ENCODE measurements at regions not wholly inside any gene's neighbourhood (a gene's known extent, or its start where the extent isn't known, plus 50 kb on each side); places are given as distances from the start of the nearest gene placed in this dataset.
"Not testable (repeated sequence)": the region's sequence is repeated elsewhere in the genome, so short reads cannot be mapped to it uniquely, and the experiment has no call there.

- DNase-seq, result no peak
Measured at GRCh38 chr20:57091748-57092111, 174.7 kb downstream of the BMP7 start.

GRCh38 chr20:57092112-57092899, 174.1 kb downstream of the BMP7 start:
- no peak for DNase-seq

GRCh38 chr20:57092900-57093530, 173.4 kb downstream of the BMP7 start:
- no peak for DNase-seq

DNA sequence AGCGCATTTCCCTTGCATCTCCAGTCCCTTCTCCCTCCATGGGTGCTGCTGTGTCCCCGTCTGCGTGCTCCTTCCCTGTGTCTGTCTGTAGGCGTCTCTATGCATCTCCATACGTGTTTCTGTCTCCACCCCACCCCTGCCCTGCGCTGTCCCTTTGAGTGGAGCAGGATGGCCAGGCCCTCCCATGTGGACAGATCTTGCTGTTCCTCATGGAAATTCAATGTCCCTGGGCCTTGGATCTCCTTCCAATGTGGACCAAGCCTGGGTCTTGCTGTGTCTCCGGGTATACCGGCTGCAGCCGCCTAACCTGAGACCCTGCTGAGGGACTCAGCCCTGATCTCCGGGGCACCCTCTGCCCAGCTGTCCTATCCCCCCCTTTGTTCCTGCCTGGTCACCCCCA, 172.7 kb downstream of the BMP7 start:
- DNase-seq, result no peak

- DNase-seq, result no peak
Measured at GRCh38 chr20:57094252-57094891, 172.1 kb downstream of the BMP7 start.

GRCh38 chr20:57094991-57095390, 171.4 kb downstream of the BMP7 start:
- DNase-seq, result no peak

DNA sequence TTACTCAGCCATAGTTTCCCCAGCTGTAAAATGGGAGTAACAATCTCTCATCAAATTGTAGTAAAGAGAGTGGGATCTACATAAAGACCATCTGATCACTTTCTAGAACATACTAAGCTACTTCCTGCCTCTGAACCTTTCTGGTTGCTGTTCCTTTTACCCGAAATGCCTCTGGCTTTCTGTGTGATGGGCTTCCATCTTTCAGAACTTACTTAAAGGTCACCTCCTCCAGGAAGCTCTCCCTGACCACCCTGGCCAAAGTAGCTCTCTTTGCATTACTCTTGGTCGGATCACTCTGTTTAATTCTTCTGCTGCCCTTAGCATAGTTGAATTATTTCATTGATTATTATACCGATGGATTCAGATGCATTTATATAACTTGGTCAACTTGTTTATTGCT, 171.0 kb downstream of the BMP7 start:
- DNase-seq, result no peak

DNA sequence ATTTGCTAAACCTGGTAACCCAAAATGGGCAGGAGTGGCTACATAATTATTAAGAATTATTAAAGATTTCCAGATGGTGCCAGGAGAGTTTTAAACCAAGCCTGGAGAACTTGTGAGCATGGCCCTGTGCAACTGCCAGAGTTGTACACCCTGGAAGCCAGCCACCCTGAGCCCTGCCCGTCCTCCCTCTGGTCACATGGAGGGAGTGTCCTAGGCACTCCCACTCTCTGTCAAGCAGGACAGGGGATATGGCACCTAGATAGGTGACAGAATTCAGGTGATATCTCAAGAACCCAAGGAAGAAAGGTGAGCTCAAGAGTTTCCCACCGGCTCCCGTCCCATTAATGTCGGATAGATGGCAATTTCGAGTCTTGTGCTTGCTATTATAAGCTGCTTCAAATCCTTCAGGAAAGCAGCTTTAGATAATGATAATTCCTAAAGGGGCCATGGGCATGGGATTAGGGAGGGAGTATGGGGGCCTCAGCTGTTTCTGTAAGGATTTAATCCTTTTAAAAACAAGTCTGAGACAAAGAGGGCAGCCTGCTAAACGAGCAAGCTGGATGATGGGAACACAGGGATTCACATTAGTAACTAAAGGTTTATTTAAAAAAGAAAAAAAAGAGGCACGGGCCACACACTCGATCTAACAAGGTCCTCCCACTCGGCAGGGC, 169.1 kb downstream of the BMP7 start:
- no peak for DNase-seq

DNA sequence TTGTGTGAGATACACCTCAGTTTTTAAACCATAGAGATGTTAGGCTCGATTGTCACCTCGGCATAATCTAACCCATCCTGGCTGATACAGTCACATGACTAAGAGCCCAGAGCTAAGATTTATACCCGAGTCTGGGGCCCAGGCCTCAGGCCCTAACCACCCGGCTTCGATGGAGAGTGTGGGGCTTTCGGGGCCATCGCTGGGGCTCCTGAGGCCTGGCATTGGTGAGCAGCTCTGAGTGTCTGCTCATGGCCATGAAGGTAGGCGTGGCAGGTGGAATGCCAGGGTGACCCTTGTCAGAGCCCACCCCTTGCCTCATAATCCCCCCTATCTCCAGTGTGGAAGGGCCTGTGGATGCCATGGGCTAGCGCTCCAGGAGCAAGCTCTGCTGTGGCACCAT, 164.3 kb downstream of the BMP7 start:
- no peak for DNase-seq

DNA sequence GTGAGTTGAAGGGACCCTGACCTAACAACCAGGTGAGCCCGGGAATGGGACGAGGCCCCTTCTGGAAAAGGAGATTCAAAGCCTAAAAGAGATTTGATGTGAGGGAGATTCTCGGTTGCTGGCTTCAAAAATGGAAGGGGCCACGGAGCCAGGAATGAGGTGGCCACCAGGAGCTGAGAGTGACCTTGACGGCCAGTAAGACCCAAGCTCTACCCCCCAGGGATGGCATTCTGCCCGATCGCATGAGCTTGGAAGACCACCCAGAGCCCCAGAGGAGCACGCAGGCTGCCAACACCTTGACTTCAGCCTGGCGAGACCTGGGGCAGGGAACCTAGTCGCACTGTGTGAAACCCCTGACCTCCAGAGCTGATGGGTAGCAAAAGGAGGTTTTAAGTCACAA, 163.9 kb downstream of the BMP7 start:
- DNase-seq, result no peak

GRCh38 chr20:57103146-57103800, 163.2 kb downstream of the BMP7 start:
- DNase-seq, result no peak

DNA sequence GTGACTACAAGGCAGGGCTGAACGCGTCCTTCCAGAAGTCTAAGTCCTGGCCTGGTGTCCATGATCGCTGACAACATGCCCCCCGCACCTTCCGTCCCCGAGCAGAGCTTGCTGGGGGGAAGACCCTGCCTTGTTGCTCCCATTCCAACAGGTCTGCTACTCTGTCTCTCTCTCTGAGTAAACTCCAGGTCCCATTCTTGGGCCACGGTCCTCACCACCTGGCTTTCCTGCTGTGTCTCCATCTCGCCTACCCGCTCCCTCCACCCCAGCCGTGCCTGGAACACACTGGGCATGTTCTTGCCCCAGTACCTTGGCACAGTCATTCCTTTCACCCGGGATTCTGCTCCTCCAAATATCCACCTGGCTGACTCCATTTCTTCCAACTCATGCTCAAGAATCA, 162.3 kb downstream of the BMP7 start:
- DNase-seq, result no peak

DNA sequence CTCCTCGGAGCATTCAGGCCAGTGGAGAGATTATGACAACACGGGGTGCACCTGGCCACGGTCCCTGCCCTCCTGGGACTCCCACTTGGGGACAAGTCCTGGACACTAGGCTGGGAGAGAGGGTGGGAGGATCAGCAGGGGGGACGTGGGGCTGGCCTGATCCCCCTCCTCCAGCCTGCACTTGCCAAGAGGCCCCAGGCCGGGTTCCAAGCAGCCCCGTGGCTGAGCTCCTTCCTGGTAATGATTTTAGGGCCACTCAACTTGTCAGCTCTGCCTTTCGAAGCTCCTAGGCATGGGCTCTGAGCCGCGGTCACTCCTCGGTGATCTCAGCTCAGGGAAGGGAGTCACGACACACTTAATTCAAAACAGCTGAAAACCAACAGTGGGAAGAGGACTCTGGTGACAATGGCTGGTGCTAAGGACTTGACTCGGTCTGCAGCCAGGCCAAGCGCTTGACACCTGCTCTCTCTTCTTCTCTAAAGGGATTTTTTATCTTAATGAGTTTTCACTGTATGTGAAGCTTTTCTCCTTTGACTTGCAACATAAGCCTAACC, 161.7 kb downstream of the BMP7 start:
- no peak for DNase-seq

- DNase-seq, result no peak
Measured at GRCh38 chr20:57106030-57106682, 160.3 kb downstream of the BMP7 start.

DNA sequence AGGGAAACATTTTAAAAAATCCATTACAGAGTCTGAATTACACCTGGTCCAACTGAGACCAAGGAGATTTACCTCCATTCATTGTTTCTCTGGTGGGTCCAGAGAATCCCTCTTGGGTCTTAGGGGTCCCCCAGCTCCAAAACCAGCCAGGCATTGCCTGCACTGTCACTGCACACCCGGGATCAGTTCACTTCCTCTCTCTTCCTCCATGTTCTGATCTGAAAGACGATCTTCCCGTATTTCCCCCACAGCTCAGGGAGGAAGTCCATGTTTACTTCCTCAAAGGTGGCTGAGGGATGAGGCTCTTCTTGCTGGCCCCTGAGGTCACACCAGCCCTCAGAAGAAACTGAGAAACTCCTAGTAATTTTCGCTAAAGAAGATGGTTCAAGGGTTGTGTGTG, 159.7 kb downstream of the BMP7 start:
- DNase-seq, result no peak

GRCh38 chr20:57107208-57107607, 159.2 kb downstream of the BMP7 start:
- no peak for DNase-seq

GRCh38 chr20:57108218-57108617, 158.2 kb downstream of the BMP7 start:
- DNase-seq, result no peak

- no peak for DNase-seq
Measured at GRCh38 chr20:57108742-57109570, 157.5 kb downstream of the BMP7 start.

DNA sequence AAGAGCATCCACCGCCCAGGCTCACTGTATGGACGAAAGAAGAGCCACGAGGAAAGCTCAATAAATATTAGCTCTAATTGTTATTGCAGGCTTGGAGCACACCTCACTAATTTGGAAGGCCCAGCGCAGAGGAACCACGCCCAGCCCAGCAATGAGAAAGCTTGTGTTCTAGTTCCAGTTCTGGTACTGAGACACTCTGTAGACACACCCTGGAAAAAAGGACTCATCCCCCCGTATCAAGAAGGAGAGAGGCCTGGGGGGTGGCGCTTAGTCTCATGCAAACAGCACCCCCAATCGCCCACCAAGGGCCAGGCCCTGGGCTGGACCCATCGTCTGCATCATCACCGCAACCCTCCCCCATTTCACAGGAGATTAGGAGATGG, 156.9 kb downstream of the BMP7 start:
- no peak for DNase-seq

DNA sequence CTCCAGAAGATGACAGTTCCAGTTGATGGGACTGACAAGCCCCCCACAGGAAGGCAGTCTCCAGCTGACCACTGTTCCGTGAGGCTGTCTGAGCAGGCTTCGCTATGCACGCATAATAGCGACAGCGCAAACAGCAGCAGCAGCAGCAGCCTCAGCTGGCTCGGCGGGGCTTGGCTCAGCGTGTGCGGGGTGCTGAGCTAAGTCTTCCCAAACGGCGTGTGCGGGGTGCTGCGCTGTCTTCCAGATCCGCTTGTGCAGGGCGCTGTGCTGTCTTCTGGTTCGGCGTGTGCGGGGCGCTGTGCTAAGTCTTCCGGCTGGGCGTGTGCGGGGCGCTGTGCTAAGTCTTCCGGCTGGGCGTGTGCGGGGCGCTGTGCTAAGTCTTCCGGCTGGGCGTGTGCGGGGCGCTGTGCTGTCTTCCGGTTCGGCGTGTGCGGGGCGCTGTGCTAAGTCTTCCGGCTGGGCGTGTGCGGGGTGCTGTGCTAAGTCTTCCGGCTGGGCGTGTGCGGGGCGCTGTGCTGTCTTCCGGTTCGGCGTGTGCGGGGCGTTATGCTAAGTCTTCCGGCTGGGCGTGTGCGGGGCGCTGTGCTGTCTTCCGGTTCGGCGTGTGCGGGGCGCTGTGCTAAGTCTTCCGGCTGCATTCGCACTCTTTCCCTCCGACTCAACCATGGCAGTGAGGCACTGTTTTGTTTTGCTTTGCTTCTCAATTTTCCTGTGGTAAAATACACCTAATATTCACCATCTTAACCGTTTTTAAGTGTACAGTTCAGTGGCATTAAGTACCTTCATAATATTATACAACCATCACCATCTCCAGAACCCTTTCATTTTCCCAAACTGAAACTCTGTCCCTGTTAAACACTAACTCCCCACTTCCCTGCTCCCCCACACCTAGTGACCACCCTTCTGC, 156.1 kb downstream of the BMP7 start:
- not testable (repeated sequence) for DNase-seq

Data from NCI-H510A treated with DMSO at 0.1 percent for 48 hours (cell line).